HCT116 (cell line): ENCODE measurements at regions not wholly inside any gene's neighbourhood (a gene's known extent, or its start where the extent isn't known, plus 50 kb on each side); places are given as distances from the start of the nearest gene placed in this dataset.

ENCODE experiments used
- ATF3 ChIP-seq: IDR thresholded peaks from 2 replicates; pipeline ENCODE4 v1.6.1; 2012
- CTCF ChIP-seq, 3 experiments: fragments of 200-600 bp in 1 of 3; sonication (generic) in 1 of 3; IDR thresholded peaks in 2 of 3; conservative IDR thresholded peaks in 1 of 3; 2 replicates each; pipeline ENCODE4 v1.5.1; 2012 to 2017; ENCODE audit warnings: low read depth in 2 of 3, low read length in 2 of 3, antibody characterized with exemption in 1 of 3, borderline replicate concordance in 1 of 3, control low read depth in 1 of 3, mild to moderate bottlenecking in 1 of 3, mixed read lengths in 1 of 3, mixed run types in 1 of 3, moderate library complexity in 1 of 3; ENCODE audit not compliant: insufficient read depth in 1 of 3
- EGR1 ChIP-seq: IDR thresholded peaks from 2 replicates; pipeline ENCODE4 v1.6.1; 2012; ENCODE audit warnings: low read depth
- ELF1 ChIP-seq: IDR thresholded peaks from 2 replicates; pipeline ENCODE4 v1.6.1; 2012; ENCODE audit warnings: low read depth, borderline replicate concordance
- EZH2phosphoT487 ChIP-seq: fragments of 200-600 bp; IDR thresholded peaks from 2 replicates; pipeline ENCODE4 v1.6.1; 2018; ENCODE audit warnings: antibody characterized with exemption, borderline replicate concordance
- FOSL1 ChIP-seq: IDR thresholded peaks from 2 replicates; pipeline ENCODE4 v1.6.1; 2012; ENCODE audit warnings: low read depth
- JUND ChIP-seq: IDR thresholded peaks from 2 replicates; pipeline ENCODE4 v1.6.1; 2012
- SIN3A ChIP-seq: IDR thresholded peaks from 2 replicates; pipeline ENCODE4 v1.6.1; 2012; ENCODE audit warnings: low read depth
- SRF ChIP-seq: IDR thresholded peaks from 2 replicates; pipeline ENCODE4 v1.6.1; 2012; ENCODE audit warnings: low read depth
- YY1 ChIP-seq: IDR thresholded peaks from 2 replicates; pipeline ENCODE4 v1.6.1; 2011; ENCODE audit warnings: low read length, low read depth, moderate library complexity, mild to moderate bottlenecking; ENCODE audit not compliant: insufficient replicate concordance; ENCODE audit errors: extremely low read depth
- ZBTB33 ChIP-seq: IDR thresholded peaks from 2 replicates; pipeline ENCODE4 v1.6.1; 2011; ENCODE audit warnings: mild to moderate bottlenecking, low read length, moderate library complexity; ENCODE audit not compliant: insufficient replicate concordance; ENCODE audit errors: extremely low read depth

- TF ChIP-seq ZBTB33 (no peak), CTCF (IDR thresholded peaks at IDR 0.05 in 2 of 3, conservative IDR thresholded peaks at IDR 0.05 in 1 of 3; ENCODE audit: borderline replicate concordance in 1 of 3, insufficient read depth in 1 of 3, low read depth in 2 of 3, low read length in 2 of 3) (no peak), SRF (no peak), SIN3A (no peak), FOSL1 (no peak), EZH2phosphoT487 (no peak), YY1 (no peak), EGR1 (no peak), JUND (no peak), ATF3 (no peak), ELF1 (no peak)
- TF ChIP-seq, all 23 proteins: peak for 0
These were observed 95.9 kb downstream of the FAM43A start (continued) for GRCh38 chr3:194781617-194782016.
